GM21737 (cell line): ENCODE measurements at regions not wholly inside any gene's neighbourhood (a gene's known extent, or its start where the extent isn't known, plus 50 kb on each side); places are given as distances from the start of the nearest gene placed in this dataset.

Source experiments
- ATAC-seq: cut with Tn5 transposase; IDR thresholded peaks from one replicate; pipeline ENCODE4 v1.9.1; 2021; ENCODE audit warnings: mild to moderate bottlenecking, moderate library complexity; ENCODE audit not compliant: unreplicated experiment

GRCh38 chr10:35922876-35923600 is 280.9 kb upstream of the FZD8 start:
- no peak for ATAC-seq

- no peak for ATAC-seq
Measured at GRCh38 chr10:35921866-35922350, 279.8 kb upstream of the FZD8 start.

- ATAC-seq: no peak
Measured at GRCh38 chr10:35916791-35917190, 274.7 kb upstream of the FZD8 start.

GRCh38 chr10:35913628-35914027 is 271.5 kb upstream of the FZD8 start:
- no peak for ATAC-seq

GRCh38 chr10:35912615-35913569 is 270.8 kb upstream of the FZD8 start:
- ATAC-seq: no peak

- no peak for ATAC-seq
Measured at GRCh38 chr10:35911954-35912353, 269.9 kb upstream of the FZD8 start.

GRCh38 chr10:35911233-35911632 is 269.1 kb upstream of the FZD8 start:
- ATAC-seq: no peak

- no peak for ATAC-seq
Measured at GRCh38 chr10:35910234-35910633, 268.1 kb upstream of the FZD8 start.

GRCh38 chr10:35909121-35909720 is 267.1 kb upstream of the FZD8 start:
- no peak for ATAC-seq

GRCh38 chr10:35908451-35908850 is 266.4 kb upstream of the FZD8 start:
- no peak for ATAC-seq

- ATAC-seq: no peak
Measured at GRCh38 chr10:35907548-35907947, 265.5 kb upstream of the FZD8 start.

- ATAC-seq: no peak
Measured at GRCh38 chr10:35906155-35906554, 264.1 kb upstream of the FZD8 start.

GRCh38 chr10:35903021-35903420 is 260.9 kb upstream of the FZD8 start:
- no peak for ATAC-seq

GRCh38 chr10:35898716-35899440 is 256.8 kb upstream of the FZD8 start:
- no peak for ATAC-seq

GRCh38 chr10:35896001-35896400 is 253.9 kb upstream of the FZD8 start:
- no peak for ATAC-seq

GRCh38 chr10:35895331-35895730 is 253.2 kb upstream of the FZD8 start:
- no peak for ATAC-seq

GRCh38 chr10:35892526-35892925 is 250.4 kb upstream of the FZD8 start:
- no peak for ATAC-seq

GRCh38 chr10:35890676-35891495 is 248.8 kb upstream of the FZD8 start:
- ATAC-seq: no peak

GRCh38 chr10:35889971-35890675 is 248.0 kb upstream of the FZD8 start:
- no peak for ATAC-seq
